Thoracic aorta (tissue), 2 donors: ENCODE measurements at regions not wholly inside any gene's neighbourhood (a gene's known extent, or its start where the extent isn't known, plus 50 kb on each side); places are given as distances from the start of the nearest gene placed in this dataset.

Experiments used
- ATAC-seq: fragments of 150-250 bp; one replicate; pipeline ENCODE4 v1.8.0; 2017; ENCODE audit warnings: low read depth; ENCODE audit not compliant: insufficient number of reproducible peaks, low FRiP score
- DNase-seq: peaks from one replicate; pipeline ENCODE4 v3.0.0-alpha.2; 2020; ENCODE audit warnings: low spot score
- H3K27ac ChIP-seq, 2 donors: fragments of 200-600 bp; sonication (generic); 1 replicate in 1 of 2; 2 replicates in 1 of 2; pipeline ENCODE4 v1.5.1; 2016; ENCODE audit warnings: mild to moderate bottlenecking in 2 of 2, moderate library complexity in 2 of 2
- H3K27me3 ChIP-seq: fragments of 200-600 bp; sonication (generic); replicated peaks from 2 replicates; pipeline ENCODE4 v1.6.0; 2016; ENCODE audit warnings: mild to moderate bottlenecking; ENCODE audit not compliant: insufficient read depth
- H3K36me3 ChIP-seq: fragments of 200-600 bp; sonication (generic); one replicate; pipeline ENCODE4 v1.5.1; 2016
- H3K4me1 ChIP-seq, 2 donors: fragments of 200-600 bp; sonication (generic); 1 replicate in 1 of 2; 2 replicates in 1 of 2; pipeline versions ENCODE4 v1.5.1 to v1.6.0; 2016; ENCODE audit warnings: low read depth in 2 of 2, mild to moderate bottlenecking in 1 of 2; ENCODE audit not compliant: control insufficient read depth in 1 of 2
- H3K4me3 ChIP-seq: fragments of 200-600 bp; sonication (generic); 2 replicates; pipeline ENCODE4 v1.5.1; 2016; ENCODE audit warnings: mild to moderate bottlenecking
- H3K9me3 ChIP-seq: fragments of 200-600 bp; sonication (generic); 2 replicates; pipeline ENCODE4 v1.5.1; 2016
- CTCF ChIP-seq: fragments of 200-600 bp; sonication (generic); IDR thresholded peaks from one replicate; pipeline ENCODE4 v1.5.1; 2019; ENCODE audit warnings: antibody characterized with exemption

GRCh38 chr3:178258121-178258520 is 278.1 kb upstream of the KCNMB2 start:
- Histone ChIP-seq H3K9me3 (no peaks in the 10 kb centered on the region), H3K4me1 (no peaks in the 10 kb centered on the region), H3K4me3 (no peak overlapping the region), H3K27me3 (no peaks in the 10 kb centered on the region), H3K27ac (no peak overlapping the region), H3K36me3 (no peaks in the 10 kb centered on the region)
- DNase-seq: no peak
- TF ChIP-seq CTCF: no peak
- no peak for ATAC-seq

GRCh38 chr3:178259703-178260102 is 276.5 kb upstream of the KCNMB2 start:
- Histone ChIP-seq H3K27me3 (no peaks in the 10 kb centered on the region), H3K27ac (no peak overlapping the region), H3K9me3 (no peaks in the 10 kb centered on the region), H3K4me3 (no peak overlapping the region), H3K4me1 (no peaks in the 10 kb centered on the region), H3K36me3 (no peaks in the 10 kb centered on the region)
- DNase-seq (no peak), ATAC-seq (no peak)
- TF ChIP-seq CTCF: no peak

GRCh38 chr3:178260887-178261565 is 275.2 kb upstream of the KCNMB2 start:
- DNase-seq (no peak), ATAC-seq (no peak)
- Histone ChIP-seq H3K4me1 (no peaks in the 10 kb centered on the region), H3K27me3 (no peaks in the 10 kb centered on the region), H3K27ac (no peak overlapping the region), H3K4me3 (no peak overlapping the region), H3K36me3 (no peaks in the 10 kb centered on the region), H3K9me3 (no peaks in the 10 kb centered on the region)
- TF ChIP-seq CTCF: no peak

- DNase-seq (no peak), ATAC-seq (no peak)
- no peak overlapping the region for H3K4me3 ChIP-seq
- H3K27me3 ChIP-seq: no peaks in the 10 kb centered on the region
- no peaks in the 10 kb centered on the region for H3K36me3 ChIP-seq
- no peak overlapping the region for H3K27ac ChIP-seq
- no peak for TF ChIP-seq CTCF
- H3K9me3 ChIP-seq: no peaks in the 10 kb centered on the region
- H3K4me1 ChIP-seq: no peaks in the 10 kb centered on the region
Measured at GRCh38 chr3:178263236-178263916, 272.9 kb upstream of the KCNMB2 start.

- H3K36me3 ChIP-seq: no peaks in the 10 kb centered on the region
- no peak overlapping the region for H3K4me3 ChIP-seq
- no peak for ATAC-seq
- no peak overlapping the region for H3K27ac ChIP-seq
- no peak for TF ChIP-seq CTCF
- H3K9me3 ChIP-seq: no peaks in the 10 kb centered on the region
- no peak for DNase-seq
- no peaks in the 10 kb centered on the region for H3K27me3 ChIP-seq
- no peaks in the 10 kb centered on the region for H3K4me1 ChIP-seq
Measured at GRCh38 chr3:178267158-178267844, 268.9 kb upstream of the KCNMB2 start.
